ENCODE measurements at regions not wholly inside any gene's neighbourhood (a gene's known extent, or its start where the extent isn't known, plus 50 kb on each side); places are given as distances from the start of the nearest gene placed in this dataset.

DNA sequence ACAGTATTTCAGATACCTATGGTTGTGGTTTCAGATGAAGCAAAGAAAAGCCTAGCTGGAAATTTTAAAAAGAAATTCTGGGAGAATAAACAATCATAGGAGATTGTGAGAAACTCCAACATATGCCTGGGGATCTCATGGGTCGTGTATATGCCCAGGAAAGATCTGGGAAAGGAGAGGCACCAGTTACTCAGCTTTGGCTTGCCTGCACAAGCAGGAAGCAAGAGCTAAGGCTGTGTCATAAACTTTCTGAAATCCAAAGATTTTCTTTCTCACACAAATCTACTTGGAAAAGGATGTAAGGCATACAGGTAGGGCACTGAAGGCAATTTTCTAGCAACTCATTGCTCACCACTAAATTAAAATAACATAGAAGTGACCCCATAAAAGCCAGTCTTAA, 373.6 kb downstream of the CDC14C start:
- TF ChIP-seq, protein P1, sequence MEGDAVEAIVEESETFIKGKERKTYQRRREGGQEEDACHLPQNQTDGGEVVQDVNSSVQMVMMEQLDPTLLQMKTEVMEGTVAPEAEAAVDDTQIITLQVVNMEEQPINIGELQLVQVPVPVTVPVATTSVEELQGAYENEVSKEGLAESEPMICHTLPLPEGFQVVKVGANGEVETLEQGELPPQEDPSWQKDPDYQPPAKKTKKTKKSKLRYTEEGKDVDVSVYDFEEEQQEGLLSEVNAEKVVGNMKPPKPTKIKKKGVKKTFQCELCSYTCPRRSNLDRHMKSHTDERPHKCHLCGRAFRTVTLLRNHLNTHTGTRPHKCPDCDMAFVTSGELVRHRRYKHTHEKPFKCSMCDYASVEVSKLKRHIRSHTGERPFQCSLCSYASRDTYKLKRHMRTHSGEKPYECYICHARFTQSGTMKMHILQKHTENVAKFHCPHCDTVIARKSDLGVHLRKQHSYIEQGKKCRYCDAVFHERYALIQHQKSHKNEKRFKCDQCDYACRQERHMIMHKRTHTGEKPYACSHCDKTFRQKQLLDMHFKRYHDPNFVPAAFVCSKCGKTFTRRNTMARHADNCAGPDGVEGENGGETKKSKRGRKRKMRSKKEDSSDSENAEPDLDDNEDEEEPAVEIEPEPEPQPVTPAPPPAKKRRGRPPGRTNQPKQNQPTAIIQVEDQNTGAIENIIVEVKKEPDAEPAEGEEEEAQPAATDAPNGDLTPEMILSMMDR (IDR thresholded peaks at IDR 0.05) = no peak
- TF ChIP-seq POLR2A (IDR thresholded peaks at IDR 0.05) = no peak
- intact Hi-C loops (cut with DNase I; ENCODE audit: low total_unique reads) = no loop called here
- WGBS, 2 donors = 41 to 48% methylated on average over 1 of the region's 1 CpG
- no peak overlapping the region for H3K4me3 ChIP-seq (ENCODE audit: low read depth, poor library complexity, severe bottlenecking)
- DNase-seq (ENCODE audit: low spot score in 2 of 2) = no peak

DNA sequence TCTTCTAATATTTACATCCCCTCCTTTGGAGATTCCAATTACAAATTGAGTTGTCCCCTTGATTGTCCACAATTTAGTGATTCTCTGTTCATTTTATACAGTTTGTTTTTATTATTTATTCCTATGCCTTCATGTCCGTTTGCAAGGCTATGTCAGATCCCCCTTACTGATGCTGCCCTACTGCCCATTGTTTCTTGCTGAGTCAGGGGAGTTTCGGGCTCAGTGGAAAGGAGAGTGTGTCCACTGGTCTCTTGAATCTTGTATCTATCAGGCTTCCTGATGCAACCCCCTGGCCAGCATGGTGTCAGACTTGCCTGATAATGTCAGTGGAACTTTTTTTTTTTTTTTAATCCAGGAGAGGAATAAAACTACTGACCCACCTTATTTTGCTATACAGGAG, 384.4 kb downstream of the CDC14C start:
- TF ChIP-seq POLR2A (IDR thresholded peaks at IDR 0.05) = no peak
- TF ChIP-seq, protein P1 (IDR thresholded peaks at IDR 0.05) = no peak
- DNase-seq (ENCODE audit: low spot score in 2 of 2) = no peak
- intact Hi-C loops (cut with DNase I; ENCODE audit: low total_unique reads) = no loop called here
- no peak overlapping the region for H3K4me3 ChIP-seq (ENCODE audit: low read depth, poor library complexity, severe bottlenecking)
- WGBS, 2 donors = 82 to 88% methylated on average over 2 of the region's 2 CpGs

DNA sequence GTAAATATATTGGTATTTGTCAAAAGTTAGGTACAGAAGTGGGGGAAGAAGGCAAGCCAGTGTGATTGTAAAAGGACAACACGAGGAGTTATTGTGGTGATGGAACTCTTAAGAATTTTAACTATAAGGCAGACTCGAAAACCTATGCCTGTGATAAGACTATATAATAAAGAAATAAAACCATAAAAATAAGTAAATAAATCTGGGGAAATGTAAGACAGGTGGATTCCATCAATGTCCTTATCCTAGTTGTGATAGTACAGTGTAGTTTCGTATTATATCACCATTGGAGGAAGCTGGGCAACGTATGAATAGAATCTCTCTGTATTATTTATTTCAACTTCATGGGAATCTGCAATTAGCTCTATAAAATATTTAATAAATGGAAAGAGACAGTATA, 395.7 kb downstream of the CDC14C start:
- TF ChIP-seq POLR2A (IDR thresholded peaks at IDR 0.05) = no peak
- TF ChIP-seq, protein P1 (IDR thresholded peaks at IDR 0.05) = no peak
- WGBS, 2 donors = 82 to 85% methylated on average over 4 of the region's 4 CpGs
- no peak for DNase-seq (ENCODE audit: low spot score in 2 of 2)
- H3K4me3 ChIP-seq (ENCODE audit: low read depth, poor library complexity, severe bottlenecking) = no peak overlapping the region
- intact Hi-C loops (cut with DNase I; ENCODE audit: low total_unique reads) = no loop called here

DNA sequence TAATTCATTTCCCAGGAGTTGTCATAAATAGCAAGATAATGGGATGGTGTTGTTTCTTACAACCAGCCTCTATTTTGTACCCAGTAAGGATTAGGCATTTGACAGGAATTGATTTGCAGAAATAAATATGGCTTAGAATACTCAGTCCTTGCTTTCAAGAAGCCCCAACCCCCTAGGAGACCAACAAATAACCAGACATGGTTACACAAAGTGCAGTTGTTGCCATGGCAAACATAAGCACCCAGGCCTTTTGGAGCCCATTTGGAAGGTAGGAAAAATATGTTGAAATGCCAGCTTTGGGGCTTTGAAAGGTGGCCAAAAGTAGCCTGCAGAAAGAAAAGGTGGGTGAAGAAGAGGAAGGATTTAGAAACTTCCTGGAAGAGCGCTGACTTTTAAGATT, 397.5 kb downstream of the CDC14C start:
- no peak overlapping the region for H3K4me3 ChIP-seq (ENCODE audit: low read depth, poor library complexity, severe bottlenecking)
- intact Hi-C loops (cut with DNase I; ENCODE audit: low total_unique reads) = no loop called here
- DNase-seq (ENCODE audit: low spot score in 2 of 2) = no peak
- TF ChIP-seq, protein P1 (IDR thresholded peaks at IDR 0.05) = no peak
- no peak for TF ChIP-seq POLR2A (IDR thresholded peaks at IDR 0.05)
- 92 to 94% methylated on average over 1 of the region's 1 CpG for WGBS, 2 donors

DNA sequence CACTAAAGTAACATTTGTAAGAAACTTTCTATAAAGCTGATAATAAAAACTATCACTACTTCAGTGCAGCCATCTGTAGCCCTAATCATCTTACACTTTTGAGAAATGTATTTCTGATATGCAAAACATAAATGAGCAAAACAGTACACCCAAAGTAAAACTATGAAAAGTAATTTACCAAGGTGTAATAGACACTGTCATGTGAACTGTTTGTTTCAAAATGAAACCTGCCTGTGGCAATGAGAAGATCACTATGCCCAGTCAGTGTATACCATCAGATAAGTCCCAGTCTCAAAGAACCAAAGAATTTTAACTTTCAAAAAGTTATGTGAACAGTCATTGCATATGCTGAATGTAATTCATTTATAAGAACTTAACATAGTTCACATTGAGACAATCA, 398.1 kb downstream of the CDC14C start:
- H3K4me3 ChIP-seq (ENCODE audit: low read depth, poor library complexity, severe bottlenecking) = no peak overlapping the region
- no peak for DNase-seq (ENCODE audit: low spot score in 2 of 2)
- TF ChIP-seq, protein P1 (IDR thresholded peaks at IDR 0.05) = no peak
- TF ChIP-seq POLR2A (IDR thresholded peaks at IDR 0.05) = no peak
- intact Hi-C loops (cut with DNase I; ENCODE audit: low total_unique reads) = no loop called here

DNA sequence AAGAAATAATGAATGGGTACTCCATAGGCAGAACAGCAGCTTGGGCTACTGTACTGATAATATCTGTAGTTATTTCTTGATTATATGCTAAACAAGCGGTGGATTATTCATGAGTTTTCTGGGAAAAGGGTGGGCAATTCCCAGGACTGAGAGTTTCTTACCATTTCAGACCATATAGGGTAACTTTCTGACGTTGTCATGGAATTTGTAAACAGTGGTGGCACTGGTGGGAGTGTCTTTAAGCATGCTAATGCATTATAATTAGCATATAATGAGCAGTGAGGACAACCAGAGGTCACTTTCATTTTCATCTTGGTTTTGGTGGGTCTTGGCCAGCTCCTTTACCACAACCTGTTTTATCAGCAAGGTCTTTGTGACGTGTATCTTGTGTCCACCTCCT, 399.7 kb downstream of the CDC14C start:
- intact Hi-C loops (cut with DNase I; ENCODE audit: low total_unique reads) = no loop called here
- WGBS, 2 donors = 76 to 80% methylated on average over 3 of the region's 3 CpGs
- TF ChIP-seq, protein P1 (IDR thresholded peaks at IDR 0.05) = no peak
- no peak for TF ChIP-seq POLR2A (IDR thresholded peaks at IDR 0.05)
- H3K4me3 ChIP-seq (ENCODE audit: low read depth, poor library complexity, severe bottlenecking) = no peak overlapping the region
- DNase-seq (ENCODE audit: low spot score in 2 of 2) = no peak
